Jurkat, Clone E6-1 (cell line): ENCODE measurements at regions not wholly inside any gene's neighbourhood (a gene's known extent, or its start where the extent isn't known, plus 50 kb on each side); places are given as distances from the start of the nearest gene placed in this dataset.

ENCODE experiments used
- DNase-seq: peaks from one replicate; pipeline ENCODE4 v3.0.0-alpha.2; 2011; ENCODE audit warnings: low read depth, low spot score
- H3K4me3 ChIP-seq: 2 replicates; pipeline ENCODE4 v1.5.1; 2011; ENCODE audit warnings: mild to moderate bottlenecking, low read length, control low read depth, moderate library complexity

DNA sequence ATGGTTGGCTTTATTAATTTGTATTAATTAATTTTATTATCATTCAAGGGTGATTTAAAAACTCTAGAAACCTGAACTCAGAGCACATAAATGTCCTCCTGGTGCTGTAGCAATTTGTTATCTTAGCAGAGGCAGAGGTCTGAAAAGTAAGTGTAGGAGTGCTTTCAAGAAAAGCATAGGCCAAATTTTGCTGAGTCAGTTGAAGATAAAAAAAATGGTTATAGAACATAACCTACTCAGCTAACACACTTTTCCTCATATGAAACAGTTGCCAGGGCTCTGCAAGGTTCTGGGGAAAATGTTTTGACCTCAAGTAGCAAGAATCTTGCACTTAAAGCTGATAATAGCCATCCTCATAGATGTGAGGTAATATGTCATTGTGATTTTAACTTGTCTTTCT lies 53.5 kb upstream of the CHODL start:
- no peak for DNase-seq
- H3K4me3 ChIP-seq, result no peak overlapping the region

DNA sequence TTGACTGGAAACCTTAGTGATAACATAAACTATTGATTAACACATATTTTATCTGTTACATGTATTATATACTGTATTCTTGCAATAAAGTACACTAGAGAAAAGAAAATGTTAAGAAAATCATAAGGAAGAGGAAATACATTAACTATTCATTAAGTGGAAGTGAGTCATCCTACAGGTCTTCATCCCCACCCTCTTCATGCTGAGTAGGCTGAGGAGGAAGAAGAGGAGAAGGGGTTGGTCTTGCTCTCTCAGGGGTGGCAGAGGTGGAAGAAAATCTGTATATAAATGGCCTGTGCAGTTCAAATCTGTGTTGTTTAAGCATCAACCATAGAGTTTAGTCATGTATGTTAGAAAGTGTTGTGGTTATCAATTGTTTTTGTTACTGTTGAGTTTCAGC lies 66.1 kb upstream of the CHODL start:
- no peak for DNase-seq

DNA sequence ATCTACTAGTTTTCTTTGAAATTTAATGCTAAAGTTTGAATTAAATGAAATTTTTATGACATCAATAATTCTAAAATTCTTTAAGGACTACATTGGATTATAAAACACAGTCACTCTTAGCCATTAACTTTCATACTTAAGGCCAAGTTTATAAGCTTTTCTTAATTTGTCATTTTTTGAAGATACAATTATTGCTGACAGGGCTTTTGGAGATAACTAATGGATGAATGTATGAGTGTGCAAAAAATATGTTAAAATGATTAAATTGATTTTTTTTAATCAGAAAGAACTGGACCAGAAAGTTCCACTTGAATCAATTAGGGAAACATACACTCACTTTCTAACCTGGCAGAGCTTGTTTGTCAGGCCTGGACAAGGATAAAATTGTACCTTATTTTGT lies 70.3 kb upstream of the CHODL start:
- no peak overlapping the region for H3K4me3 ChIP-seq
- DNase-seq, result no peak

More for the DNA sequence above, 66.1 kb upstream of the CHODL start:
- no peak overlapping the region for H3K4me3 ChIP-seq

DNA sequence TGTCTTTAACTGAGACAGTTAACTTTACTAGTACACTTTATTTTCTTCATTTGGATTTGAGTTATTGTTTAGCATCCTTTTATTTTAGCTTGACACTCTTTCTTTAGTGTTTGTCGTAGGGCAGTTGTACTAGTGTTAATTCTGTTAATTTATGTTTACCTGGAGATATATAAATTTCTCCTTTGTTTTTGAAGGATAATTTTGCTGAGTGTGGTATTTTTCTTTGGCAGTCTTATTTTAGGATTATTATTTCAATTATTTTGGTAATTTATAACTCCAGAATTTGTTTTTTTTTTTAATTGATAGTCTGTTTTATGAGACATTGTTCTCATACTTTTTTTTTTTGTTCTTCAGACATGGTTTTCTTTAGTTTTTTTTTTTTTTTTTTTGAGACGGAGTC lies 73.8 kb upstream of the CHODL start:
- H3K4me3 ChIP-seq, result no peak overlapping the region
- no peak for DNase-seq

DNA sequence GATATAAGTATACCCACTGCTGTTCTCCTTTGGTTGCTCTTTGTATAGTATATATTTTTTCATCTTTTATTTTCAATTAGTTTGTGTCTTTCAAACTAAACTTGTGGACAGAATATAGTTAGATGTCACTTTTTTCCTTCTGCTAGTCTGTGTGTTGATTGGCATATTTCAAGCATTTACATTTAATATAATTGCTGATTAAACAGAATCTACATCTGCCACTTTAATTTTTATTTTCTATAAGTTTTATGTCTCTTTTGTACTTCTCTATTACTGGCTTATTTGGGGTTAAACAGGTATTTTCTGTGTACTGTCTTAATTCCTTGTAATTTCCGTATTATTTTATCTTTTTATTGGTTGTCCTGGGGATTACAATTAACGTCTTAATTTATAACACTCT lies 74.4 kb upstream of the CHODL start:
- no peak for DNase-seq
- no peak overlapping the region for H3K4me3 ChIP-seq

DNA sequence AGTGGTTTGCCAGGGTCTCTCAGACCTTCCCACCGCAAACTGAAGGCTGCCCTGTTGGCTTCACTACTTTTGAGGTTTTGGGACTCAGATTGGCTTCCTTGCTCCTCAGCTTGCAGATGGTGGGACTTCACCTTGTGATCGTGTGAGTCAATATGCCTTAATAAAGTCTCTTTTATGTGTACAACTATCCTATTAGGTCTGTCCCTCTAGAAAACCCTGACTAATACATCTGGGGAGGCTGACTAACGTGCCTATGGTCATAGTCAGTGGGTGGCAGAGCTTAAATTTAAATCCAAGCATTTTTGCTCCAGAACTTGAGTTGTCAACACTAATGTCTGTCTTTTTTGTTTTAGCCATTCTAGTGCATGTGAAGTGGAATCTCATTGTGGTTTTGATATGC lies 76.5 kb upstream of the CHODL start:
- H3K4me3 ChIP-seq, result no peak overlapping the region
- no peak for DNase-seq

DNA sequence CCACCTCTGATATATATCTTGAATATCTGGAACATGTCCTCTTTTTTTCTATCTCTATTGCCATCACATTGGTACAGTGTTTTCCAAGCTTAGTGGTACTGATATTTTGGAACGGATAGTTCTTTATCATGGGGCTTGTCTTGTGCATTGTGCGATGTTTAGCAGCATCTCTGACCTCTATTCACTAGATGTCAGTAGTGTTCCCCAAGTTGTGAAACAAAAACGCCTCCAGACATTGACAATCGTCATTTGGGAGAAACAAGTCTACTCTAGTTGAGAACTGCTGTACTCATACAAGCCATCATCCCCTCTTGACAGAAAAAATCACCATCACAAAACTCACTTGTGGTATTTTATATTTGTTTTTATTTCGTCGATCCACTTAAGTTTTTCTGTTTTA lies 79.7 kb upstream of the CHODL start:
- no peak for DNase-seq

DNA sequence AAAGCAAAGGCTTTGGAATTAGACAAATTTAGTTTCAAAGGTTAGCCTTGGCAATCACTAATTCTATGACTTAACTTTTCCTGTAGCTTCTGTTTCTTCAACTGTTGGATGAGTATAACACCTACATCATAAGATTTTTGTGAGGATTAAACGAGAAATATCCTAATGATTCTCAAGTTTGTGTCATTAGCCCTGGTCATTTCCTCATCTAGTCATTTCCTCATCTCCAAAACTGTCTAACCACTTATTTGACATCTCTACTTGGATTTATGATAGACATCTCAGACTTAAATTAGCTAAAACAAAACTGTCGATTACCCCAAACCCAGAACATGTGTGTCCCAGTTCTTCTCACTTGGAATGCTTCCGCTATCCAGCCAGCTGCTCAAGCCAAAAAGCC lies 80.2 kb upstream of the CHODL start:
- H3K4me3 ChIP-seq, result no peak overlapping the region
- no peak for DNase-seq

More for the DNA sequence above, 79.7 kb upstream of the CHODL start:
- no peak overlapping the region for H3K4me3 ChIP-seq

DNA sequence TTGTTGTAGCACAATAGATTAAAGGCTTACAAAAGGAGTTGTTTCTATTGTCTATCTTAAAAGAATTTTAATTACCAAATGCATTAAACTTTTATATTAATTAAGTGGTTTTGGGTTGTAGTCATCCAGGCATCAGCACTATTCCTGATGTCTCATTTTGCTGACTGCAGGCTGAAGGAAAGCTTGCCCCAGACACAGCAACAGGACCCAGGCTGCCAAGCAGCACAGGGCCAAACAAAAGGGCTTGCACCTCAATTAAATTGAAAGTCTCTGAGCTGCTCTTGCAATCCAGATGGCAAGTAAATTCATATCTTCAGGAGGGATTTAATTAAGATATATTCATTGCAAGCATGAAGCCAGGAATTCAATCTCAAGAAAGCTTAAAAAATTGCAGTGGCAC lies 80.7 kb upstream of the CHODL start:
- no peak for DNase-seq
- H3K4me3 ChIP-seq, result no peak overlapping the region

DNA sequence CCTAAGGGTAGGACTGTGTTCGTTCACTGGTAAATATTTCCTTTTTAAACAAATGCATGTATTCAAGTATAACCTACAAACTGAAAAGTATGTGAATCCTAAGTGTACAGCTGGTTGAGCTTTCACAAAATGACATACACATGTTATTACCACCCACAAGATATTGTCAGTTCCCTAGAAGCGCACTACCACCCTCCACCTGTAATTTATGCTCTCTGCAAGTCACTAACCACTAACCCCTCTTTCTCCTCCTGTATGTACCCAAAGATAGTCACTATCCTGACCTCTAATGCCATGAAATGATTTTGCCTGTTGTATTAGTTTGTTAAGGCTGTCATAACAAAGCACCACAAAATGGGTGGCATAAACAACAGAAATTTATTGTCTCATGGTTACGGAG lies 82.8 kb upstream of the CHODL start:
- no peak overlapping the region for H3K4me3 ChIP-seq
- no peak for DNase-seq

DNA sequence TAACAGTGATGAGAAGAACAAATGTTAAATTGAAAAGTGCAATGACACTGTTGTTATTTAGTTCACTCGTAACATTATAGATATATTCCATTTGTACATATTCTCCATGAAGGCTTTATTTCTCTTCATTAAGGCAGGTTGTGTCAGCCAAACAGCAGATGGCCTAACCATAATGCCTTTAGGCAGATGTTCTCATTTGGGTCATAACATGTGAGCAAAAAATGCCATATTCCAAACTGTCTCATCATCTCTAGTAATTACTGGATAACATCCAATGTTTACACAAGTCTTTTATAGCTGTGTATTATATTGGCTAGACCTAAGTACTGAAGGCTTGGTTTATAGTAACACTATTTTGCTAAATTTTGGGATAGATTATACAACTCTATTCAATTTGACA lies 87.2 kb upstream of the CHODL start:
- no peak for DNase-seq
- H3K4me3 ChIP-seq, result no peak overlapping the region

DNA sequence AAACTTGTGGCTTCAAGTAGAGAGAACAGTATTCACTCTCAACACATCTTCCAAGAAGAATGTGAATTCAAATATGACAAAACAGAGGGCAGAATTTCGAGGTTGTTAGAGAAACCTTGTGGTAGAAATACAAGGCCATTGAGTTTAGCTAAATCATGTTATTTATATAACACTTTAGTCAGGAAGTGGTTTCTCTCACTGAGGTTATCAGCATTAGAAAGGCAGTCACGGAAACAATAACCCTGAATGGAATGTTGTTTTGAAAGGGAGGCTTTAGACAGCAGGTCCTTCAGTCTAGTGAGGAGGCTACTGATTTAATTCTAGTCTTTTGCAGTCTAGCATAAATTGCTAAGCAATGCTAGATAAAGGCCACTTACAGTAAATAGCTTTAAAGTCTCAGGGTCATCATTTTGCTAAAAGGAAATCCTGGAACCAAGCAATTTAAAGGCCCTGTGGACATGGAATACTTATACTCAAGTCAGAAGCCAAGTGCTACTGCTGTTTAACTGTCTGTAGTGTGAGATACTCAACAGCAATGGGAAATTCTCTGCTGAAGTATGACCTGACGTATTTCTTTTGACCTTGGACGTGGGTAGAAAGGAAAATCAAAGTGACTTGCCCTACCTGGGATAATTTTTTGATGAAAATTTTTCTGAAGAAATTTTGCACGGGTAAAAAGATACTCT lies 89.0 kb upstream of the CHODL start:
- peak; percentile 57 for DNase-seq

DNA sequence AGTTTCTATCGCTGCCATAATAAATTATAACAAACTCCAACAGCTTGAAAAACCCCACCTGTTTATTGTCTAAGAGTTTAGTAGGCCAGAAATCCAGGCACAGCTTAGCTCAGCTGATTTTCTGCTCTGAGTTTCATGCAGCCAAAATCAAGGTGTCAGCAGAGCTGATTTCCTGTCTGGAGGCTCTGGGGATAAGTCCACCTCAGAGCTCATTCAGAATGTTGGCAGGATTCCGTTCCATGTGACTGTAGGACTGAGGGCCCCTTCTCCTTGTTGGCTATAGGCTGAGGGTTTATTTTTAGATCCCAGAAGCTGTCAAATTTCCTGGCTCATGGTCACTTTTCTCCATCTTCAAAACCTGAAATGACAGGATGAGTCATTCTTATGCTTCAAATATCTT lies 91.6 kb upstream of the CHODL start:
- no peak for DNase-seq
- no peak overlapping the region for H3K4me3 ChIP-seq

More for the DNA sequence above, 89.0 kb upstream of the CHODL start:
- no peak overlapping the region for H3K4me3 ChIP-seq

DNA sequence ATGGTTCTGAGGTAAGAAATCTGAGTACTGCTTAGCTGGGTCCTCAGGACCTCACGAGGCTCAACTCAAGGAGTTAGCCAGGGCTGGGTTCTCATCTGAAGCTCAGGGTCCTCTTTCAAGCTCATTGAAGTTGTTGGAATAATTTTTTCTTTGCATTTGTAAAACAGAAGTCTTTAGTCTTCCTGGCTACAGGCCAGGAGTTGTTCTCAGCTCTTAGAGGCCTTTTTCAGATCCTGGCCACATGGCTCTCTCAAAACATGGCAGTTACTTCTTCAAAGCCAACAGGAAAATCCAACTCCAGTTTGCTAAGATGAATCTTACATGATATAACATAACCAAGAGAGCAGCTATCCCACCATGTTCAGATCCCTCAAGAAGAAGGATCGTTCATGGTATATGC lies 92.3 kb upstream of the CHODL start:
- no peak overlapping the region for H3K4me3 ChIP-seq
- no peak for DNase-seq

DNA sequence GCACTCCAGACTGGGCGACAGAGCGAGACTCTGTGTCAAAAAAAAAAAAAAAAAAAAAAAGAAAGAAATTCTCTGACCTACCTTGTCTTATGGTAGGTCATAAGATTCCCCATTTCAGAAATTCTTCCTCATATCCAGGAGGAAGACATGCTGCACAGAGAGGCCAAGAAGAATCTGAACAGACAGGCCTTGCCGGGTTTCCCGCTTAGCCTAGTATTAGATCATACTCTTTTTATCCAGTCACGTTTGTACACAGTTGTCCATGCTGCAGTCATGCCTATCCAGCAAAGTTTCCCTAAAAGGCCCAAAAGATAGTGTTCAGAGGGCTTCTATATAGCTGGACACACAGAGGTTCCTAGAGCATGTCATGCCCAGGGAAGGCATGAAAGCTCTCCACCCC lies 93.6 kb upstream of the CHODL start:
- no peak overlapping the region for H3K4me3 ChIP-seq
- DNase-seq, result no peak

DNA sequence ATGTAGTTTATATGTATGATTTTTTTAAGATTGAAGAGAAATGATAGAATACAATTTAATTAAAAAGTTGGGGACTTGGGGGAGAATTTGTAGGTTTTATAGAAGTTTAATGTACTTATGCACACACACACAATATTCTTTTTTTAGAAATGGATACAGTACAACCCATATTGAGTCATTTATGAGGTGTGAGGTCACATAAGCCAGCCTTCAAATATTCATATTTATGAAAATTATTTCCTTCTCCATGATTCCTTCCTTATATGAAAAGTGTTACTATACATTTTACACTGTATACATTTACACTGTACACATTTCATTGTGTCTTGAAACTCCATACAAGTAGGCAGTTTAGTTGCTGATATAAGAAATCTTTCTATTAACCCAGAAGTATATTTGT lies 96.2 kb upstream of the CHODL start:
- no peak for DNase-seq
- no peak overlapping the region for H3K4me3 ChIP-seq

DNA sequence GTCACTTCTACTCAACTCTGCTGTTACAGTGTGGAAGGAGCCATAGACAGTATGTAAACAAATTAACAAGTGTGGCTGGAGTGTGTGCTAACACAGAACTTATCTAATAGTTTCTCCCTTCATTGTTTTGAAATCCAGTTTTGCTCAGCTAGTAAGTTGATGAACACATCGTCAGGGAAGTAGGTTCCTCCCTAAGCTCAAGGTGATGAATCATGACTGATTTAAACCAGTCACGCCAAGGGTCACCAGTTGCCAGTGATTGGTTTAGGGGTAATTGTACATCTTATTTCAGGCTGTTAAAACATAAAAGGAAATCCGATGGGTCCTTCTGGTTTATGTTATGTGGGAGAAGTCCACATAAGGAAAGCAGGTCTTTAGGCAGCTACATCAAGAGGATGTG lies 97.0 kb upstream of the CHODL start:
- DNase-seq, result no peak
- no peak overlapping the region for H3K4me3 ChIP-seq

DNA sequence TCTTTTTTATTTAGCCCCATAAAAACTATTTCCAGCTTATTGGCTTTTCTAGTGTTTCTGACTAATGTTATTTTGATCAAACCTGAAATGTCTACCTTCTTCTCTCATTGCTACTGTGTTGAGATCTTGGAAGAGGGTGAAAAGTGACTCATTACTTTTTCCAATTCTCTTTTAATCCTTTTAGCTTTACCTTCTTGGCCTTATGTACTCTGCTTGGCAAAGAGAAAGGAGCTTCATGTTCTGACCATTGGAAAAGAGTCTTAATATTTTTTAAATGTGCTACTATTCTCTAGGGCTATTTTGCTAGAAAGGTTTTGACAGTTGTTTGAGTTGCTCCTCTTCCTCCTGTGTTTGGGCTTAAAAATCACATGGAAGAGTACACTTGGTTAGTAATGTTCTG lies 97.8 kb upstream of the CHODL start:
- H3K4me3 ChIP-seq, result no peak overlapping the region
- DNase-seq, result no peak

DNA sequence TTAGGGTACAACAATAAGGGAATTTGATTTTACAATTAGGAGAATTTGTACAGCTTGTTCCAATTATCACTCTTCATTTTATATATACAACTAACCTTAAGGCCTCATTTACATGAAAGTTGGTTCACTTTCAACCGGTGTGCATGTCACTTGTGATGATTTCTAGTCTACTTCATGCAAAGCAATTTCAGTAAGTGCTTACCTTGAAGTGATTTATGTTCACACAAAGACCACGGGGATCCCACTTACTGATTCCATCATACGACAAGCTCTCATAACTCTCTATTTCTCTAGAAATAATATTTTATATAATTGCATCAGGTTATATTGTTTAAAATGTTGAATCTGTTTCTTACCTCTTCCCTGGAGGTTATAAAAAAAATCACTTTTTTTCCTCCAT lies 100.3 kb upstream of the CHODL start:
- no peak for DNase-seq
- no peak overlapping the region for H3K4me3 ChIP-seq

DNA sequence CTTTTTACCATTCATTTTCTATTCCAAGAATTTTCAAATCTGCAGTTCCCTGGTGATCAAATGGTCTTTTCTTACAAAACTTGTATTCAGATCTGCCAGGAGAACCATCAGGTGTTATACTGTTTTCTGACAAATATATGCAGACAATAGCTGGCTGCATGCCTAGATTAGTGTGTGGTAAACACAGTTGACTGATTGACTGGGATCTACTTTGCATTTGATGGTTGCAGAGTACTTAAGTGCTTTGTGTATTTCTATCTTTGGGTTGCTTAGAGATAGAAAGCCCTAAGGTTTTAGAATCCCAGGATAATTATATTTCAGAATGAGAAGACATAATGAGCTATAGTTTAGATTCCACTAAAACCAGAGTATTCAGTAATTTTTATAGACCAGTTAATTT lies 102.0 kb upstream of the CHODL start:
- no peak for DNase-seq
- no peak overlapping the region for H3K4me3 ChIP-seq

DNA sequence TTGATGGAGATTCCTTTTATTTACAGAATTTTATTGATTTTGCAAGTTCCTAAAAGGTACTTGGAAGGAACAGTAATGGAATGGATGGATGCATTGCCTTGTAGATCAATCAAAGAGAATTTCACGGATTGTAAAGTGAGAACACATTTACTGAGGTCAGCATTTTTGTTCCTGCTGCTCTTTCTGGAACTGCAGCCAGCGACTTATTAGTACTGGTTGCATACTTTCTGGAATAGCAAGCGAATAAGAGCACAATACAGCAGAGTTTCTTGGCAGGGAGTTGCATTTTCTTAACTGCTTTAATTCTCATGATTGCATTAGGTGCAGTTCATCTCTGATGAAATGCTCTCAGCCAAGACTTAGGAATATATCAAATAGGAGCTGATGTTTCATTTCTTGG lies 106.1 kb upstream of the CHODL start:
- no peak for DNase-seq
- no peak overlapping the region for H3K4me3 ChIP-seq

DNA sequence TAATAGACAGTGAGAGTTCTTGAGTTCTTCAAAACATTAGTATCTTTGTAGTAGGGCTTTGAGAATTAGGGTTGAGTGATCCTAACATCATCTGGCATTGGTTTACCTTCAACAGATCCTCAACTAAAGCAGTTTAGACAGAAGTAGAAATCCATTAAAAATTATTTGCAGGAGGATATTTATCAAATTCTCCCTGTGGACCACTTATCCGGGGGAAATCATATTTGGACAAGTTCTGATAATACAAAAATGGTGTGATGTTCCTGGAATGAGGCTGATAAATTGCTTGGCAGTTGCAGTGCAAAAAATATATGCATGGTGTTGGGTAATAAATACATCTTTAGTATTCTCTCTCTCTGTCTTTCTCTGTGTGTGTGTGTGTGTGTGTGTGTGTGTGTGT lies 115.1 kb upstream of the CHODL start:
- H3K4me3 ChIP-seq, result no peak overlapping the region
- DNase-seq, result no peak
